ENCODE measurements at regions not wholly inside any gene's neighbourhood (a gene's known extent, or its start where the extent isn't known, plus 50 kb on each side); places are given as distances from the start of the nearest gene placed in this dataset.
"Not testable (repeated sequence)": the region's sequence is repeated elsewhere in the genome, so short reads cannot be mapped to it uniquely, and the experiment has no call there.

GRCh38 chr11:67728163-67728571, 53.7 kb upstream of the ALDH3B2 start:
- not testable (repeated sequence) for H3K4ac ChIP-seq (replicated peaks; ENCODE audit: insufficient read length, low read depth, low read length); H4K5ac ChIP-seq (ENCODE audit: insufficient read length, low read depth, low read length); H3K36me3 ChIP-seq (ENCODE audit: control insufficient read depth in 2 of 4, insufficient read depth in 4 of 4, low read length in 3 of 4); H2BK12ac ChIP-seq (ENCODE audit: low read depth, low read length); H2BK120ac ChIP-seq (replicated peaks; ENCODE audit: low read depth, low read length); H3K23me2 ChIP-seq (ENCODE audit: low read depth, low read length); H3K9ac ChIP-seq (replicated peaks in 1 of 4; ENCODE audit: extremely low read depth in 1 of 4, low read depth in 3 of 4, low read length in 3 of 4); H3K79me1 ChIP-seq (ENCODE audit: low read depth, low read length); H3K27me3 ChIP-seq (replicated peaks in 1 of 4; ENCODE audit: control insufficient read depth in 3 of 4, extremely low read depth in 1 of 4, insufficient read depth in 3 of 4, low read length in 3 of 4); H2BK20ac ChIP-seq (ENCODE audit: low read length); H3K4me2 ChIP-seq (ENCODE audit: insufficient read depth in 1 of 2, low read depth in 2 of 2, low read length in 2 of 2); FAIRE-seq; H3K56ac ChIP-seq (replicated peaks; ENCODE audit: insufficient read length, low read depth, low read length); H4K91ac ChIP-seq (replicated peaks; ENCODE audit: insufficient read length, low read length); H3K4me1 ChIP-seq (replicated peaks in 1 of 4; ENCODE audit: control insufficient read depth in 3 of 4, insufficient read depth in 4 of 4, low read length in 3 of 4); H2BK15ac ChIP-seq (ENCODE audit: low read length); H3K4me3 ChIP-seq (ENCODE audit: extremely low read depth in 1 of 4, insufficient read depth in 2 of 4, low read depth in 3 of 4, low read length in 4 of 4); H2BK5ac ChIP-seq (ENCODE audit: low read depth, low read length); H2AK5ac ChIP-seq (ENCODE audit: low read depth, low read length); H3K23ac ChIP-seq (ENCODE audit: insufficient read length); H2AFZ ChIP-seq (ENCODE audit: low read length); H3K14ac ChIP-seq (ENCODE audit: insufficient read length); H3K9me3 ChIP-seq (ENCODE audit: insufficient read depth in 2 of 2, low read depth in 1 of 2, low read length in 1 of 2); H4K20me1 ChIP-seq (replicated peaks in 1 of 2; ENCODE audit: control insufficient read depth in 1 of 2, insufficient read depth in 2 of 2, low read length in 2 of 2); H4K8ac ChIP-seq (ENCODE audit: extremely low read depth, insufficient read depth, low read length); DNase-seq (ENCODE audit: low read depth in 1 of 2, low spot score in 2 of 2); H3K27ac ChIP-seq (ENCODE audit: low read depth, low read length); H3K79me2 ChIP-seq (ENCODE audit: control insufficient read depth in 1 of 2, insufficient read depth in 2 of 2, low read length in 2 of 2); H3K18ac ChIP-seq (ENCODE audit: extremely low read depth, low read length)
- WGBS, 2 experiments (ENCODE audit: extremely low coverage in 1 of 2, insufficient coverage in 1 of 2, insufficient read length in 1 of 2, insufficient replicate concordance in 2 of 2, low coverage in 1 of 2, low lambda C conversion rate in 2 of 2, missing lambda C conversion rate in 1 of 2): 74% methylated on average over 3 of the region's 3 CpGs; no CpG with 5 or more reads in 1 of the 2 experiments
- ChIA-PET POLR2A (ENCODE audit: partially characterized antibody) (interaction anchor here (0.9 kb wide), 1 partner anchor 99 kb away, joined by 3 read pairs; no protein-coding TSS in a partner anchor), CTCF (ENCODE audit: partially characterized antibody) (interaction anchor here (0.6 to 1.5 kb wide), 2 partner anchors 72 to 99 kb away, joined by 3 to 4 read pairs; partner anchors contain the start of gene NUDT8)

Data from H1 (cell line).